Posterior vena cava (tissue), 2 donors: ENCODE measurements at regions not wholly inside any gene's neighbourhood (a gene's known extent, or its start where the extent isn't known, plus 50 kb on each side); places are given as distances from the start of the nearest gene placed in this dataset.
"Not testable (repeated sequence)": the region's sequence is repeated elsewhere in the genome, so short reads cannot be mapped to it uniquely, and the experiment has no call there.

Experiments used
- DNase-seq: peaks from one replicate; pipeline ENCODE4 v3.0.0-alpha.2; 2020; ENCODE audit warnings: low spot score
- intact Hi-C, 2 donors: fragments of 100-400 bp; cut with DNase I; formaldehyde crosslinking; loops; one replicate each; pipeline versions ENCODE4 v1.14.1 to v1.14.2; 2022 to 2023
- donor health status: DM: yes; HTN: yes; CAD: no.
- donor health status: DM: yes; HTN: yes; CAD: no.

DNA sequence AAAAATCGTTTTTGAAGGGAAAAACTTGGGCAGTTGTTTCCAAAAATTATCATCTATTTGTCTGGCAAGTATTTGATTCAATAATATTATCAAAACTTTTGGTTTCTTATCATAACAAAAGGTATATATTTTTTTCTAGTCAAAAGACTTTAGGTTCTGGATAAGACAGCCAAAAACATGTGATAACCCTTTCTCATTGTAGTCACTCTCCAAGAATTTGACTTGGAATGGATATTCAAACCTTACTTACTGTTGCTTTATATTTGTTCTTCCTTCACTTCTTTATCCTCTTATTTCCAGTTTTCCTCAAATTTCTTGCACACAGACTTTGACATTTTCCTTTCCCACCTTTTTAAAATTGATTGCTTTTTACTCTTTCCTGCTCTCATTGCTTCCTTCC is 140.9 kb upstream of the FAM3C start:
- intact Hi-C loops: no loop called here
- no peak for DNase-seq

DNA sequence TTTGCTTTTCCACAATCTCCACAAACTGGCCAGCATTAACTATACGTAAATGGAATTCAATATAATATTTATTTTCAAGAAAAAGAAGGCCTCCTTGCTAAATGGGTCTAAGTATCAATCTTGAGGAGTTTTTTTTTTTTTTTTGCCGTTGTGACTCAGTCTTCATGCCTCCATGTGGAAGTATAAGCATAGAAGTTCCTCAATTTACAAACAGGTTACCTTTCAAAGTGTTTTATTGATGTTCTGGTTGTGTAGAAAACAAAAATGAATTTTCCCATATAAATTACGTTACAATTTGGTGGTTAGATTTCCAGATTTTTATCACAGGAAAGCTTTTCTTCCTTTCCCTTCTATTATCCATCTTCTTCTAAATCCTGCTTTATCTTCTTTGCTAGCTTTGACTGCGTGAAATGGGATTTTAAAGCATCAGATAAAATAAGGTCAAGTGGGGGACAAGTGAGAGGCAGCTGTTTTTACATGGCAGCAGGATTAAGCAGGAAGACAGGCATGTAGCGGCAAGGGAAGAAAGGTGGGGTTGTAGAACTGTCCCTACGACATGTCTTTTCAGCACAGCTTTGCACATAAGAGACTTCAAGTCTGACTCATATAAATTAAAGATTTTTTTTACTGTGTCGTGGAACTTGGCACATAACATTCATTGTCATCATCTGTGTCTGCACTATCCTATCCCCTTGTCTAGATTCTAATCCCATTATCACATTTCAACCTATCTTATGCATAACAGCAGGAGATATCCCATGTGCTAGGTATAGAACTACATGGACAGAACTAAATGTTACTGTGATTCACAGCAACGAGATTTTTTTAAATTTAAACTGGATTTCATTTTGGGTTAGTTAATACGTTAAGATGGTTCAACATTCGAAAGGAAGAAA is 135.3 kb upstream of the FAM3C start:
- intact Hi-C loops: no loop called here
- DNase-seq: no peak

DNA sequence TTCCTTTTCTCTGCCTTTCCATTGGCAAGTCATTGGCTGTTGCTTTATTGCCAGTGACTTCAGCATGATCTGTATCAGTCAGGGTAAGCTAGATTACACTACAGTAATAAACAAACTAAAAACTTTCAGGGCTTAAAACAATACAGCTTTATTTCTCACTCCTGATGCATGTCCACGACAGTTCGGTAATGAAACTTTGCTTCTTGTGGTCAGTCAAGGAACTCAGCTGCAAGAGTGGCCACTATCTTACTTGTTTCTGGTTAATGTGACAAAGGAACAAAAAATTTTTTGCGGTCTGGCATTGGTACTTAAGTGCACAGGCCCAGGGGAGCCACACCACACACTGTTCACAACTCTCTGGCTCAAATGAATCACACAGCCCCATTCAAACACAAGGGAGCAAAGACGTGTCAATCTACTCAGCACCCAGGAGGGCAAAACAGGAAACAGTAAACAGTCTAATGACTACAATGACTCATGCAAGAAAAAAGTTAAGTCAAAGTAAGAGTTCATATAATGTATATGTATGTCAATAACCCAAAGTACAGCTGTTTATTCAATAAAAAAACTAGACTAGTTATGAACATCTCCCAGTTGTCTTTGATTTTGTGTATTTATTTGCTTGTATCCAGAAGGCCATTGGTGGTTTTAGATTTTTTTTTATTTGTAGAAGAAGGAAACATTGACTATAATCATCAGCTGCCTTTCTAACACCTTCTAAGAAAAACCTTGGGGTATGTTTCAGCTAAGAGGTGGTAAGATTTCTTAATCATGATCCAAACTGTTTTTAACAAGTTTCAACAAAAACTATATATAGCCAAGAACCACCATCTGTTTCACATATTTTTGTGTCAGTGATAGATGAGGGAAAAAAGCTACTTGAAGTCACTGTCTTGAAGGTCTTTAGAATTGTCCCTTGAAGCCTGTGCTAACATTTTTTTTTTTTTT is 134.4 kb upstream of the FAM3C start:
- intact Hi-C loops: no loop called here
- no peak for DNase-seq

DNA sequence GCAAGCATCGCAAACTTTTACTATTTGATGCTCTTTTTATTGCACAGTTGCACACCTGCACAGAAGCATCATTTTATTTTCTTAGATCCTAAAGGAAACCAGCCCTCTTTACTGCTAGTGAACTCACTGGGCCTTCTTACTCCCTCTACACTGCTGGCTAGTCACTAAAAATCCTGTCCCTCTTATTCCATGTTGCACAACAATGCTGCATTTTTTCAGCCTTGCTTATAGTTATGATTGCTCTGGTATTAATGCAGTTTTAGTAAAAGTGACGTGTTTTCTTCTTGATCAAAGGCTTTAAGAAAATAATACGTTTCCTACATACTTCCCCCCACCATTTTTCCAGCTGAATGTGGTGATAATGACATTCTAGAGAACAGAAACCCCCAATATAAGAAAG is 132.9 kb upstream of the FAM3C start:
- intact Hi-C loops: no loop called here
- no peak for DNase-seq

DNA sequence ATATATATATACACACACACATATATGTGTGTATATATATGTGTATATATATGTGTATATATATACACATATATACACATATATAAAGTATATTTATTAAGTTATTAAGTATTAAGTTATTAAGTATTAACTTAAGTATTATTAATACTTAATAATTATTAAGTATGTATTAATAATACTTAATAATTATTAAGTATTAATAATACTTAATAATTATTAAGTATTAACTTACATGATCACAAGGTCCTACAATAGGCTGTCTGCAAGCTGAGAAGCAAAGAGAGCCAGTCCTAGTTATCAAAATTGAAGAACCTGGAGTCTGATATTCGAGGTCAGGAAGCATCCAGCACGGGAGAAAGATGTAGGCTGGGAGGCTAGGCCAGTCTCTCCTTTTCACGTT is 130.1 kb upstream of the FAM3C start:
- intact Hi-C loops: not testable (repeated sequence)

DNA sequence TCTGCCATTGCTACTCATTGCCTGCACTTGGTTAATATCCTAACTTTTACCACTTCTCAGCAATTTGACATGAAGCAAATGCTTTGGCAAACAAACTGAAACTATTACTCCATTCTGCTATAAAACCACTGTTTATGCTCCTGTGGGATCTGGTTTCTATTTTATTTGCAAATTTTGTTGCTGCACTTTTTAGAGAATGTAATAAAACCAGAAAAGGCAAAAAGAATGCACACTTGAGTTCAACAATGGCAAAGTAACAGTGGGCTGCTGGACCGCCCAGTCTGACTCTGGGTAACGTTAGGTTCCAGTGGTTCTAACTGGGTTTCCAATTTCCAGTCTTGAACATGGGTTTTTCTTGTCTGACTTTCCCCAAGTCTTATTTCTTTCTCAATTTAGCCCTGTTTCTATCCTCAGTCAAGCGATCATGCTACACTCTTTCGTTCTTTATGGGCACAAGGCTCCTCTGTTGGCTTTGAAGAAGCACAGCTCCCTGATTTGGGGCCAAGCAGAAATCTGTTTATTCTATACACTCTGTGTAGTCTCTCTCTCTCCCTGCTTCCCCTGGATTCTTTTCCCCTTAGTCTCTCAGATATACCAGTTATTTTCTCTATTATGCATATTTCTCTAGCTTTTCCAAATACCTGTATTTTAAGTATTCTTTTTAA is 129.2 kb upstream of the FAM3C start:
- DNase-seq: no peak
- intact Hi-C loops: no loop called here

More for the DNA sequence above, 130.1 kb upstream of the FAM3C start:
- DNase-seq: not testable (repeated sequence)

DNA sequence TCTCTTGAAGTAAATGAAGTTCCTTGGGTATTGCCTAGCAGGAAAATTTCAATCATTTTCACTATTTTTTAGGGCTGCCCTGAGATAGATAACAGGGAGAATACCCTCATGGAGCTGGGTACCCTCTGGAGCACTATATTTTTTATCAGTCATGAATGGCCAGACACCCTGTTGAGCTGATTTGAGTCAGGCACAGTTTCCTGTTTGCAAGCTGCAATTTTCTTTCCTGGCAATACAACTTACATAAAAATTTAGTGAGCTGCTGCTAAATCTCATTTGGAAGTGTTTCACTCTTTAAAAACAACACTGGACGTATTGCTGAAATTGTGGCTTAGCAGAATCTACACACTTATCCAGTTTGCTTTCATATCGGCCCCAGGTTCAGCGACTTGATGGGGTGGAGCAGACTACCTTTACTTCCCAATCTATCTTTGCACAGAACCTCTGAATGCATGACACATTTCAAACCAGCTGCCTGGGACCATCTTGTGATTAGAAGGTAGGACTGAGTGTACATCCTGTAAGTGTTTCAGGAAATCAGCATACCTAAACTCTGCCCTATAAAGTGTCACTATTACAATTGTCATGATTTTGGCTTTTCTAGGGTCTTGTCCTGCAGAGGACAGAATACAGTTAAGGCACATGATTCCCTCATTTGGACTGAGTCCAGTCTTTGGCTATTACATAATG is 125.7 kb upstream of the FAM3C start:
- DNase-seq: no peak
- intact Hi-C loops: loop anchor here in 1 of 2 donors (5.0 kb wide), 1 partner anchor 630 kb away; no protein-coding TSS in a partner anchor

DNA sequence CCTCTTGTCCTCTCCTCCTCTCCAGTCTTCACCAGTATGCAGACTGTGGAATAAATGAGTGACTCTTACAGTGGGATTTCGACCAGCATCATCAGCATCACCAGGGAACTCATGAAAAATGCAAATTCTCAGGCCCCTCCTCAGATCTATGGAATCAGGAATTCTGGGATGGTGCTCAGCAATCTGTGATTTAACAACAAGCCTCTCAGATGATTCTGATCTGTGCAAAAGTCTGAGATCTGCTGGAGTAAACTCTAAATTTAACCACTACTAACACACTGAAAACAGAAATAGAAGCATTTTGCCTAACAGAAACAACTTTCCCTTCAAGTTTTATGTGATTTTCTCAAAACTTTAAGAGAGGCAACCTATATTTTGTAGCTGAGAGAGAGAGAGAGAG is 124.8 kb upstream of the FAM3C start:
- DNase-seq: no peak
- intact Hi-C loops: loop anchor here in 1 of 2 donors (5.0 kb wide), 1 partner anchor 629 kb away; no protein-coding TSS in a partner anchor

DNA sequence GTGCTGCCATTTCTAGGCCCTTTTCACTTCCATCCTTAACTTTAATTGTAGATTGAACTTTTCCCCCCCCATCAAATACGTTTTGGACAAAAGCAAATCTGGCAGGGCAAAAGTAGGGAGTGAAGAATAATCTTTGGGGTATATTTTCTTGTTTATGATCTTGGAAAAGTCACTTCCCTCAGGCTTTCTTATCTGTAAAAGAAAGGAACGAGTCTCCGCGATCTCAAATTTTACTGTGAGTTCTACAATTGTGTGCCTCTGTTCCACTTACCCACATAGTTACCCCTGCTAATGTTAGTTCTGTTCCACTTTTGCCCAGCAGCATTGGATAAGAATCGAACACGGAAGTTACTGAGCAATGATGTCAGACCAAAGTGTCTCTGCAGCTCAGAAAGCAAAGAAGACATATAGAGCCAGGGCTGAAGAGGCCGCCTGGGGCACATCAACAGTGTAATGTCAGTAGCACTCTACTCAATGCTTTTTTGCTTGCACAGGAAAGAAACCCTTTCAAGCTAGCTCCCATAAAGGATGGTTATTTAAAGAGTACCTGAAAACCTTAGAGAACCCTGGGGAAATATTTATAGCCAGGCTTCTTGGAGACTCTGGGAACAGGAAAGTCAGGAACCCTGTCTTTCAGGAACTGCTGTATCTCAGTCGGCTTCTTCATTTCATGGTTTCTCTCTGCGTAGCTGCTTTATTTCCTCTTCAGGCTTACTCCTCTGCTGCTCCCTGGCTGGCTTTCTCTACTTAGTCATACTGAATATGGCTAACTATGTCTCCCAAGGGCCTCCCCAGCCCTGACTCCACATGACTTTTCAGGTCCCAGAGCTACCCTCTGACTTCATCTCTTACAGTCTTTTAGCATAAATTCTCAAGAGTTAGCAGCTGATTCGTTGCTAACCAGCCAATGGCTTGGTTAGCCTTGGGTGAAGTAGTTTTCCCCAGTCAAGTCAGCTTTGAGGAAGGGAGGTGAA is 123.7 kb upstream of the FAM3C start:
- DNase-seq: no peak
- intact Hi-C loops: loop anchor here in 1 of 2 donors (5.0 kb wide), 1 partner anchor 628 kb away; no protein-coding TSS in a partner anchor

DNA sequence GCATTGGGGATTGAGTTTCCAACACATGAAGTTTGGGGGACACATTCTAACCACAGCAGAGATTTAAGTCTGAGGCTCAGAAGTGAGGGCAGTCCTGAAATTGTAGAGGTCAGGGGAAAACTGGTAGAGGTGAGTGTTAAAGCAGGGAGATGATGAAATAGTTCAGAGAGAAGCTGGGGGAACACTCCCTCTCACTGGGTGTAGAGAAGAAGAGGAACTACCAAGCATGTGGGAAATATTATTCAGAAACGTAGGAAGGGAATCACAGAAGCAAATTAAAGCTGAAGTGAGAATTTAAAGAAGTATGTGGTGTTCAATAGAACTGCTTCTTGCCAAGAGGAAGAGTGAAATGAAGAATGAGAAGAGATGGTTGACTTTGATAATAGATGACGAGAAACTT is 121.5 kb upstream of the FAM3C start:
- DNase-seq: no peak
- intact Hi-C loops: no loop called here

DNA sequence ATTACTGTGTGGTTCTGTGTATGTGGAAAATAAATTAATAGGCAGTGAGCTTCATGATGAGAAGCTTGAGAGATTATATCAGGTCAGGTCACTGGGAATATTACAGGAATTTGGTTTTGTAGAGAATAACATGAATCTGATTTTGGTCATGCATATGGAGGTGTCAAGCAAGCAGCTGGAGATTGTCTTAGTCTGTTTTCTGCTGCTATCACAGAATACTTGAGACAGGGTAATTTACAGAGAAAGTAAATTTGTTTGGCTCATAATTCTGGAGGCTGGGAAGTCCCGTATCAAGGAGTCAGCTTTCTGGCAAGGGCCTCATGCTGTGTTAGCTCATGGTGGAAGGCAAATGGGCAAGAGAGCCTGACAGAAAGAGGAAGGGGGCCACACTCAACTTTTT is 120.7 kb upstream of the FAM3C start:
- no peak for DNase-seq
- intact Hi-C loops: no loop called here

DNA sequence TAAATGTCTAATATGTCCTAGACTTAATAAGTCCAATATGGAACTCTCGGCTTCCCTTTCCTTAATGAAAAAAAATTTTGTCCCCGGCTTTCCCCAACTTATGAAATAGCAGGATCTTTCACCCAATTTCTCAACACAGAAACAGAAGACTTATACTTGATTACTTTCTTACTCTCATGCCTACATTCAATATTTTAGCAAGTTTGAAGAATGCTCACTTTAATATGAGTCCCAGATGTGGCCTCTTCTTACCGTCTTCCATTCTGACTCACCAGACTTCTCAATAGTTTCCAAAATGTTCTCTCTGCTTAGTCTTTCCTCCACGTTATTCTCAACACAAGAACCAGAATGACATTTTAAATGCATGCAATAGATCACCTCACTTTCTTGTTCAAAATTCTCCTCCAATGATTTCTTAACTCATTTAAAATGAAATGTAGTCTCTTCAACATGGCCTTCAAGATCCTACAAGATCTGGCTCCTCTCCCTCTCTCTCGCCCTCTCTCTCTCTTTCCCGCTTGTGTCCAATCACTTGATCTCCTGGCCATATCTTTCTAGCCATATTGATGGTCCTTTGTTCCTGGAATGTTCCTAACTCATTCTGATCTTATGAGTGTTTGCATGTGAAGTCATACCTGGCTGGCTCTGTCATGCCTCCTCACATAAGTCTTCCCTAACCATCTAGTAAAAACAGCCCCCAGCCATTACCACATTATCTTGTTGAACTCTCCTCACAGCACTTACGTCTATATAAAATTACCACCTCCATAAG is 119.7 kb upstream of the FAM3C start:
- intact Hi-C loops: no loop called here
- DNase-seq: no peak

DNA sequence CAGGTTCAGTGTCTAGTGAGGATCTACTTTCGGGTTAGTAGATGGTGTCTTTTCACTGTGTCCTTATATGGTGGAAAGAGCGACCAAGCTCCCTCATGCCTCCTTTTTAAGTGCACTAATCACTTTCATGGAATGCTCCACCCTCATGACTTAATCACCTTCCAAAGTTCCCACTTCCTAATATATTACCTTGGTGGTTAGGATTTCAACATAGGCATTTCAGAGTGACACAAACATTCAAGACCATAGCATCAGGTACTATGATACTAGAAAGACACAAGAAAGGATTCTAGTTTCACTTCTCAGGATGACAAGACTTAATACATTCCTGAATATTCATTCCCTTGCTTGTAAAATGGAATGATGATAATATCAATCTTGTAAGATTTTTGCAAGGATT is 119.1 kb upstream of the FAM3C start:
- DNase-seq: no peak
- intact Hi-C loops: no loop called here

DNA sequence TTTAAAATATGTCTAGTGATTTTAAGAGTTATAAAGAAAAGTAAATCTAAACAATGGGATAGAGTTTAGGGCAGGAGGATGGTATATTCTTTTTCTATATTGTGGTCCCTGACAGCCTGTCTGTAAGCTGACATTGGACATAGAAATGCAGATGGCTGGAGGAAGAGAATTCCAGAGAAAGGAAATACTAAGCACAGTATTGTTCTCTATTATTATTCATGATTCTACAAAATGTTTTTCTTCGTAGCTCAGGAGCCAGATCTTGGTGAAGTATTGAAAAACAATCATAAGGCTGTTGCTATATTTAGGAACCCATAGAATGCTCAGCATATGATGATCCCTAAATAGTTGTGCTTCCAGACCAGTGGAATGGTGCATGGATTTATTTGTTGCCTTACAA is 117.0 kb upstream of the FAM3C start:
- intact Hi-C loops: loop anchor here in 1 of 2 donors (2.0 kb wide), 1 partner anchor 76 kb away; no protein-coding TSS in a partner anchor
- DNase-seq: no peak

DNA sequence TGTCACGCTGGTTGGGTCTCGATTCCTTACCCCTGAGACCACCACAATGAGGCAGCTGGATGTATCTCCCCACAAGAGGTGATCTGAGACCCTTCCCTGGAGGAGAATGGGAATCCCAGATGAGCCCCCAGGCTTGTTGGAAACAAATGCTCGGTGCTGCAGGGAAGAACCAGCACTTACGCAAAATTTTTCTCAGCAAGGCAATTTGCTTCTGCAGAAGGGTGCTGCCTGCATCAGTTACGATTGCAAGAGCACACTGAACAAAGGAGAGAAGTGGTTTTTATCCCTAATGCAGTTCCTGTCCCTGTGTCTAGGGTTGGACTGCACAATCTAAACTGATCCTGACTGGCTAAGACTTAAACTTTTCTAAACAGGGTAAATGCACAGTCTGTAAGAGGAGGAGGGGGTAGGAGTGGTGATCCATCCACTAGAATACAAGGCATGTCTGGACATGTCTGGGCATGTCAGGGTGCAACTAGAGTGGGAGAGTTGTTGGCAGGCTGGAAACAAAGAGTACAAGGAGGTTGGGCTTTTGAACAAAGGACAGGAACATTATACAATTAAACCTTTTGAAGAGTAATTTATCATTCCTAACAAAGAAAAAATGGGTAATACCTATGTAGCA is 114.9 kb upstream of the FAM3C start:
- no peak for DNase-seq
- intact Hi-C loops: no loop called here

DNA sequence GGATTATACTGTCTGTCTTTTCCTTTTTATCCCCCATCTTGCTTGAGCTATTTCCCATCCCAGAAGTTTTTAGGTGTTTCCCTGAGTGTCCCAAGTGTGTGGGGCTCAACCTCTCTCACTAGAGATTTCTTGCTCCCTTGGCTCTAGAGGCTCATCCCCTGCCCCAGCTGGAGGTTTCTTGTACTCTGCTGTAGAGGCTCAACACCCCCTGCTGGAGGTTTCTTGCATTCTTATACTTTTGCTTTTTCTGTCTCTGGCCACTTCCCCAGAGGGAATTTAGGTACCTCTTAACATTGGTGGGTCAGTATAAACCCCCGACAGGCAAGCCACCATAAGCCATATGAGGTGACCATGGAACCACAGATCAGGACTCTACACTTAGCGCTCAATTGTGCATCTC is 114.2 kb upstream of the FAM3C start:
- intact Hi-C loops: no loop called here

More for the DNA sequence above, 114.2 kb upstream of the FAM3C start:
- no peak for DNase-seq
